ENCODE measurements at regions not wholly inside any gene's neighbourhood (a gene's known extent, or its start where the extent isn't known, plus 50 kb on each side); places are given as distances from the start of the nearest gene placed in this dataset.

DNA sequence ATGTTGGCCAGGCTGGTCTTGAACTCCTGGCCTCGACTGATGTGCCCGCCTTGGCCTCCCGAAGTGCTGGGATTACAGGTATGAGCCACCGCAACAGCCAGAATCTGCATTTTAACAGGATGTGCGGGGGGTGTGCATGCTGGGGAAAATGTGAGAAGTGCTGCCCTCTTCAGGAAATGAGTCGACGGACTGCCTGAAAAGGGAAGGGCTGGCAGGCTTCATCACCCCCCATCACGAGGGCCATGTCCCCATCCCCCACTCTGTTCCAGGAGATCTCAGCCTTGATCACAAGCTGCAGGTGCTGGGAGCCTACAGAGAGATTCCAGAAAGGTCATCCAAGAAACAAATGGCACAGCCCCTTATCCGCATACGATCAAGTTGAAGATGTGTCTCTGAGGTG lies 195.3 kb upstream of the RPL38 start:
- TF ChIP-seq, protein P1, sequence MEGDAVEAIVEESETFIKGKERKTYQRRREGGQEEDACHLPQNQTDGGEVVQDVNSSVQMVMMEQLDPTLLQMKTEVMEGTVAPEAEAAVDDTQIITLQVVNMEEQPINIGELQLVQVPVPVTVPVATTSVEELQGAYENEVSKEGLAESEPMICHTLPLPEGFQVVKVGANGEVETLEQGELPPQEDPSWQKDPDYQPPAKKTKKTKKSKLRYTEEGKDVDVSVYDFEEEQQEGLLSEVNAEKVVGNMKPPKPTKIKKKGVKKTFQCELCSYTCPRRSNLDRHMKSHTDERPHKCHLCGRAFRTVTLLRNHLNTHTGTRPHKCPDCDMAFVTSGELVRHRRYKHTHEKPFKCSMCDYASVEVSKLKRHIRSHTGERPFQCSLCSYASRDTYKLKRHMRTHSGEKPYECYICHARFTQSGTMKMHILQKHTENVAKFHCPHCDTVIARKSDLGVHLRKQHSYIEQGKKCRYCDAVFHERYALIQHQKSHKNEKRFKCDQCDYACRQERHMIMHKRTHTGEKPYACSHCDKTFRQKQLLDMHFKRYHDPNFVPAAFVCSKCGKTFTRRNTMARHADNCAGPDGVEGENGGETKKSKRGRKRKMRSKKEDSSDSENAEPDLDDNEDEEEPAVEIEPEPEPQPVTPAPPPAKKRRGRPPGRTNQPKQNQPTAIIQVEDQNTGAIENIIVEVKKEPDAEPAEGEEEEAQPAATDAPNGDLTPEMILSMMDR (CRISPR knock-in tag; IDR thresholded peaks at IDR 0.05): peak; percentile 60
- TF ChIP-seq, protein P2, sequence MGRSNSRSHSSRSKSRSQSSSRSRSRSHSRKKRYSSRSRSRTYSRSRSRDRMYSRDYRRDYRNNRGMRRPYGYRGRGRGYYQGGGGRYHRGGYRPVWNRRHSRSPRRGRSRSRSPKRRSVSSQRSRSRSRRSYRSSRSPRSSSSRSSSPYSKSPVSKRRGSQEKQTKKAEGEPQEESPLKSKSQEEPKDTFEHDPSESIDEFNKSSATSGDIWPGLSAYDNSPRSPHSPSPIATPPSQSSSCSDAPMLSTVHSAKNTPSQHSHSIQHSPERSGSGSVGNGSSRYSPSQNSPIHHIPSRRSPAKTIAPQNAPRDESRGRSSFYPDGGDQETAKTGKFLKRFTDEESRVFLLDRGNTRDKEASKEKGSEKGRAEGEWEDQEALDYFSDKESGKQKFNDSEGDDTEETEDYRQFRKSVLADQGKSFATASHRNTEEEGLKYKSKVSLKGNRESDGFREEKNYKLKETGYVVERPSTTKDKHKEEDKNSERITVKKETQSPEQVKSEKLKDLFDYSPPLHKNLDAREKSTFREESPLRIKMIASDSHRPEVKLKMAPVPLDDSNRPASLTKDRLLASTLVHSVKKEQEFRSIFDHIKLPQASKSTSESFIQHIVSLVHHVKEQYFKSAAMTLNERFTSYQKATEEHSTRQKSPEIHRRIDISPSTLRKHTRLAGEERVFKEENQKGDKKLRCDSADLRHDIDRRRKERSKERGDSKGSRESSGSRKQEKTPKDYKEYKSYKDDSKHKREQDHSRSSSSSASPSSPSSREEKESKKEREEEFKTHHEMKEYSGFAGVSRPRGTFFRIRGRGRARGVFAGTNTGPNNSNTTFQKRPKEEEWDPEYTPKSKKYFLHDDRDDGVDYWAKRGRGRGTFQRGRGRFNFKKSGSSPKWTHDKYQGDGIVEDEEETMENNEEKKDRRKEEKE (IDR thresholded peaks at IDR 0.05): no peak
- TF ChIP-seq POLR2AphosphoS5 (IDR thresholded peaks at IDR 0.05; ENCODE audit: low read depth, low read length) (no peak), ZZZ3 (CRISPR knock-in tag; IDR thresholded peaks at IDR 0.05; ENCODE audit: borderline replicate concordance) (no peak), TRIM24 (CRISPR knock-in tag; IDR thresholded peaks at IDR 0.05) (no peak), NR2F1 (CRISPR knock-in tag; IDR thresholded peaks at IDR 0.05) (no peak), POLR2A (IDR thresholded peaks at IDR 0.05; ENCODE audit: insufficient read depth in 1 of 2, low read depth in 2 of 2, low read length in 2 of 2) (no peak), ZNF205 (CRISPR knock-in tag; IDR thresholded peaks at IDR 0.05) (no peak), ZMYM4 (CRISPR knock-in tag; IDR thresholded peaks at IDR 0.05) (no peak), PRPF4 (IDR thresholded peaks at IDR 0.05; ENCODE audit: low read depth, low read length, poor library complexity, severe bottlenecking) (no peak), ZNF274 (CRISPR knock-in tag; IDR thresholded peaks at IDR 0.05) (no peak)
- TF ChIP-seq, protein P3, sequence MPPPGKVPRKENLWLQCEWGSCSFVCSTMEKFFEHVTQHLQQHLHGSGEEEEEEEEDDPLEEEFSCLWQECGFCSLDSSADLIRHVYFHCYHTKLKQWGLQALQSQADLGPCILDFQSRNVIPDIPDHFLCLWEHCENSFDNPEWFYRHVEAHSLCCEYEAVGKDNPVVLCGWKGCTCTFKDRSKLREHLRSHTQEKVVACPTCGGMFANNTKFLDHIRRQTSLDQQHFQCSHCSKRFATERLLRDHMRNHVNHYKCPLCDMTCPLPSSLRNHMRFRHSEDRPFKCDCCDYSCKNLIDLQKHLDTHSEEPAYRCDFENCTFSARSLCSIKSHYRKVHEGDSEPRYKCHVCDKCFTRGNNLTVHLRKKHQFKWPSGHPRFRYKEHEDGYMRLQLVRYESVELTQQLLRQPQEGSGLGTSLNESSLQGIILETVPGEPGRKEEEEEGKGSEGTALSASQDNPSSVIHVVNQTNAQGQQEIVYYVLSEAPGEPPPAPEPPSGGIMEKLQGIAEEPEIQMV (CRISPR knock-in tag; IDR thresholded peaks at IDR 0.05; ENCODE audit: low read depth): no peak
- TF ChIP-seq, protein P4, sequence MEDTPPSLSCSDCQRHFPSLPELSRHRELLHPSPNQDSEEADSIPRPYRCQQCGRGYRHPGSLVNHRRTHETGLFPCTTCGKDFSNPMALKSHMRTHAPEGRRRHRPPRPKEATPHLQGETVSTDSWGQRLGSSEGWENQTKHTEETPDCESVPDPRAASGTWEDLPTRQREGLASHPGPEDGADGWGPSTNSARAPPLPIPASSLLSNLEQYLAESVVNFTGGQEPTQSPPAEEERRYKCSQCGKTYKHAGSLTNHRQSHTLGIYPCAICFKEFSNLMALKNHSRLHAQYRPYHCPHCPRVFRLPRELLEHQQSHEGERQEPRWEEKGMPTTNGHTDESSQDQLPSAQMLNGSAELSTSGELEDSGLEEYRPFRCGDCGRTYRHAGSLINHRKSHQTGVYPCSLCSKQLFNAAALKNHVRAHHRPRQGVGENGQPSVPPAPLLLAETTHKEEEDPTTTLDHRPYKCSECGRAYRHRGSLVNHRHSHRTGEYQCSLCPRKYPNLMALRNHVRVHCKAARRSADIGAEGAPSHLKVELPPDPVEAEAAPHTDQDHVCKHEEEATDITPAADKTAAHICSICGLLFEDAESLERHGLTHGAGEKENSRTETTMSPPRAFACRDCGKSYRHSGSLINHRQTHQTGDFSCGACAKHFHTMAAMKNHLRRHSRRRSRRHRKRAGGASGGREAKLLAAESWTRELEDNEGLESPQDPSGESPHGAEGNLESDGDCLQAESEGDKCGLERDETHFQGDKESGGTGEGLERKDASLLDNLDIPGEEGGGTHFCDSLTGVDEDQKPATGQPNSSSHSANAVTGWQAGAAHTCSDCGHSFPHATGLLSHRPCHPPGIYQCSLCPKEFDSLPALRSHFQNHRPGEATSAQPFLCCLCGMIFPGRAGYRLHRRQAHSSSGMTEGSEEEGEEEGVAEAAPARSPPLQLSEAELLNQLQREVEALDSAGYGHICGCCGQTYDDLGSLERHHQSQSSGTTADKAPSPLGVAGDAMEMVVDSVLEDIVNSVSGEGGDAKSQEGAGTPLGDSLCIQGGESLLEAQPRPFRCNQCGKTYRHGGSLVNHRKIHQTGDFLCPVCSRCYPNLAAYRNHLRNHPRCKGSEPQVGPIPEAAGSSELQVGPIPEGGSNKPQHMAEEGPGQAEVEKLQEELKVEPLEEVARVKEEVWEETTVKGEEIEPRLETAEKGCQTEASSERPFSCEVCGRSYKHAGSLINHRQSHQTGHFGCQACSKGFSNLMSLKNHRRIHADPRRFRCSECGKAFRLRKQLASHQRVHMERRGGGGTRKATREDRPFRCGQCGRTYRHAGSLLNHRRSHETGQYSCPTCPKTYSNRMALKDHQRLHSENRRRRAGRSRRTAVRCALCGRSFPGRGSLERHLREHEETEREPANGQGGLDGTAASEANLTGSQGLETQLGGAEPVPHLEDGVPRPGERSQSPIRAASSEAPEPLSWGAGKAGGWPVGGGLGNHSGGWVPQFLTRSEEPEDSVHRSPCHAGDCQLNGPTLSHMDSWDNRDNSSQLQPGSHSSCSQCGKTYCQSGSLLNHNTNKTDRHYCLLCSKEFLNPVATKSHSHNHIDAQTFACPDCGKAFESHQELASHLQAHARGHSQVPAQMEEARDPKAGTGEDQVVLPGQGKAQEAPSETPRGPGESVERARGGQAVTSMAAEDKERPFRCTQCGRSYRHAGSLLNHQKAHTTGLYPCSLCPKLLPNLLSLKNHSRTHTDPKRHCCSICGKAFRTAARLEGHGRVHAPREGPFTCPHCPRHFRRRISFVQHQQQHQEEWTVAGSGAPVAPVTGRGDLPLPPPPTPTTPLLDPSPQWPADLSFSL (CRISPR knock-in tag; IDR thresholded peaks at IDR 0.05): no peak

Data from HepG2 (cell line).